SK-N-SH treated with all-trans-retinoic acid at 6 μM for 48 hours (cell line): ENCODE measurements at regions not wholly inside any gene's neighbourhood (a gene's known extent, or its start where the extent isn't known, plus 50 kb on each side); places are given as distances from the start of the nearest gene placed in this dataset.

Experiments used
- ARNTL ChIP-seq: fragments of 450-650 bp; formaldehyde crosslinking; IDR thresholded peaks from 2 replicates; pipeline ENCODE4 v1.5.0; 2020; ENCODE audit warnings: low read depth, mild to moderate bottlenecking, moderate library complexity, borderline replicate concordance
- CREB5 ChIP-seq: fragments of 250-450 bp; sonication (Bioruptor Pico); IDR thresholded peaks from 2 replicates; pipeline ENCODE4 v1.5.1; 2020; ENCODE audit warnings: low read depth, mild to moderate bottlenecking, moderate library complexity
- TCF4 ChIP-seq: fragments of 250-450 bp; sonication (Bioruptor Pico); IDR thresholded peaks from 2 replicates; pipeline ENCODE4 v1.8.0; 2021; ENCODE audit warnings: mild to moderate bottlenecking, moderate library complexity, borderline replicate concordance
- ZC3H10 ChIP-seq: fragments of 250-450 bp; sonication (Bioruptor Pico); IDR thresholded peaks from 2 replicates; pipeline ENCODE4 v1.5.1; 2021; ENCODE audit warnings: mild to moderate bottlenecking, moderate library complexity
- ZFP30 ChIP-seq: fragments of 450-650 bp; formaldehyde crosslinking; IDR thresholded peaks from 2 replicates; pipeline ENCODE4 v1.5.0; 2022; ENCODE audit warnings: mild to moderate bottlenecking, moderate library complexity
- ZNF565 ChIP-seq: fragments of 450-650 bp; formaldehyde crosslinking; conservative IDR thresholded peaks from 2 replicates; pipeline ENCODE4 v1.5.0; 2020; ENCODE audit warnings: low read depth, mild to moderate bottlenecking, moderate library complexity
- ZNF70 ChIP-seq: fragments of 450-650 bp; formaldehyde crosslinking; IDR thresholded peaks from 2 replicates; pipeline ENCODE4 v1.5.0; 2020; ENCODE audit warnings: mild to moderate bottlenecking, moderate library complexity
- TF ChIP-seq, protein P1 (sequence below): fragments of 250-450 bp; sonication (Bioruptor Pico); IDR thresholded peaks from 2 replicates; pipeline ENCODE4 v1.8.0; 2020; ENCODE audit warnings: mild to moderate bottlenecking, moderate library complexity, borderline replicate concordance

- TF ChIP-seq TCF4 (CRISPR knock-in tag) (no peak), ZNF565 (no peak), ARNTL (no peak), ZC3H10 (no peak), CREB5 (CRISPR knock-in tag) (no peak), ZNF70 (CRISPR knock-in tag) (no peak), ZFP30 (CRISPR knock-in tag) (no peak)
- TF ChIP-seq, protein P1, sequence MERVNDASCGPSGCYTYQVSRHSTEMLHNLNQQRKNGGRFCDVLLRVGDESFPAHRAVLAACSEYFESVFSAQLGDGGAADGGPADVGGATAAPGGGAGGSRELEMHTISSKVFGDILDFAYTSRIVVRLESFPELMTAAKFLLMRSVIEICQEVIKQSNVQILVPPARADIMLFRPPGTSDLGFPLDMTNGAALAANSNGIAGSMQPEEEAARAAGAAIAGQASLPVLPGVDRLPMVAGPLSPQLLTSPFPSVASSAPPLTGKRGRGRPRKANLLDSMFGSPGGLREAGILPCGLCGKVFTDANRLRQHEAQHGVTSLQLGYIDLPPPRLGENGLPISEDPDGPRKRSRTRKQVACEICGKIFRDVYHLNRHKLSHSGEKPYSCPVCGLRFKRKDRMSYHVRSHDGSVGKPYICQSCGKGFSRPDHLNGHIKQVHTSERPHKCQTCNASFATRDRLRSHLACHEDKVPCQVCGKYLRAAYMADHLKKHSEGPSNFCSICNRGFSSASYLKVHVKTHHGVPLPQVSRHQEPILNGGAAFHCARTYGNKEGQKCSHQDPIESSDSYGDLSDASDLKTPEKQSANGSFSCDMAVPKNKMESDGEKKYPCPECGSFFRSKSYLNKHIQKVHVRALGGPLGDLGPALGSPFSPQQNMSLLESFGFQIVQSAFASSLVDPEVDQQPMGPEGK (CRISPR knock-in tag) = no peak
Measured at GRCh38 chr10:42896735-42897134, 114.1 kb downstream of the BMS1 start.
